ENCODE measurements at regions not wholly inside any gene's neighbourhood (a gene's known extent, or its start where the extent isn't known, plus 50 kb on each side); places are given as distances from the start of the nearest gene placed in this dataset.

GRCh38 chr15:45995800-45996199 lies 361.0 kb downstream of the SQOR start:
- TF ChIP-seq CTCF (conservative IDR thresholded peaks at IDR 0.05 in 1 of 2, IDR thresholded peaks at IDR 0.05 in 1 of 2; ENCODE audit: extremely low read depth in 1 of 2, insufficient read depth in 1 of 2, low read depth in 1 of 2, low read length in 2 of 2): no peak
- no peak for TF ChIP-seq EZH2 (IDR thresholded peaks at IDR 0.05; ENCODE audit: borderline replicate concordance, low read length)
